HG03460 (cell line): ENCODE measurements at regions not wholly inside any gene's neighbourhood (a gene's known extent, or its start where the extent isn't known, plus 50 kb on each side); places are given as distances from the start of the nearest gene placed in this dataset.
"Not testable (repeated sequence)": the region's sequence is repeated elsewhere in the genome, so short reads cannot be mapped to it uniquely, and the experiment has no call there.

Experiments used
- ATAC-seq: cut with Tn5 transposase; IDR thresholded peaks from one replicate; pipeline ENCODE4 v1.9.1; 2021; ENCODE audit not compliant: unreplicated experiment

DNA sequence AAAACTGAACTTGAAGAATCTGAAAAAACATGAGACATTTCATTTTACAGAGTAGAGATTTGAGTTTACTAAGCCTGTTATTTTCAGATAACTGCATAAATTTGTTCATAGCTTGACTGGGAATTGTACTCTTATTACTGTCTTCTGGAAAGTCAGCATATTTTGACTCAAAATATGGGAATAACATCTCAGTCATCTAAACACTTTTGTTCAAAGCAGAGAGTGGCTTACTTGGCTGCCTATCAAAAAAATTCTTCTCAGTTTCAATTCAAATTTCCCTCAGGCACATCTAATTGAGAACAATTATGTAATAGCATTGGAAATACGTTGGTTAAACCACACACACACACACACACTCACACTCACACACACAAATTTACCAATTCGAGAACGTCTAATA is 384.6 kb downstream of the ARL4A start:
- ATAC-seq = no peak

DNA sequence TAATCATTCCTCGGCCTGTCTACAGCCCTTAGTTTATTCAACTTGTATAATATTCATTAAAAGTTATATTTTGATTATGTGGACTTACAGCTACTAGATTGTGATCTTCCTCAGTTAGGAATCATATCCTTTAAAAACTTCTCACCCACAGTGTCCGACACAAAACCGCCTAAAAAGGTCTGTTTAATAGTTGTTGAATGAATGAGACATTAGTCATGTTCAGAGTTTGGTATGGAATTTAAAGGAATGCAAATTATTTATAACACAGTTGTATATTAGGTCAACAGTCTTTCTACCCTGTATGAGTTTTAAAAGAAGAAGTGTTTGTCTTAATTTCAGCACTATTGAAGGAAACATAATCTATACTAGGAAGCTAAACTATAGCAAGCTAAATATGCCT is 390.0 kb downstream of the ARL4A start:
- no peak for ATAC-seq

DNA sequence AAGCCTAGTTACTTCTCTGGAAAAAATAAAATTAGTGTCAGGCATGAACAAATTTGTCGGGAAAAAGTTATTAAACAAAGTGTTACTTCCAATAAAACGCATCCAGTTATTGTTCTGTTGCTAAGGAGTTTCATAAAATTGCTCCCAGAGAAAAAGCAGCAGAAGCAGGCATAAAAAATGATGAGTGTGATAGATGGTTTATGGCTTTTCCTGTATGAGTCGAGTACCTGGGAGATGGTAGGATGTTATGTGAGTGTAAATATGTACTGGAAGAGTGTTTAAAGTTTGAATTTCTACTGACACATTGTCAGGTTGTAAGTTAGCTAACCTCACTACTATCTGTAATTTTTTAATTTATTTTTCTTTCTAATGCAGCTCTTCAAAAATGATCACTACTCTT is 390.7 kb downstream of the ARL4A start:
- no peak for ATAC-seq

DNA sequence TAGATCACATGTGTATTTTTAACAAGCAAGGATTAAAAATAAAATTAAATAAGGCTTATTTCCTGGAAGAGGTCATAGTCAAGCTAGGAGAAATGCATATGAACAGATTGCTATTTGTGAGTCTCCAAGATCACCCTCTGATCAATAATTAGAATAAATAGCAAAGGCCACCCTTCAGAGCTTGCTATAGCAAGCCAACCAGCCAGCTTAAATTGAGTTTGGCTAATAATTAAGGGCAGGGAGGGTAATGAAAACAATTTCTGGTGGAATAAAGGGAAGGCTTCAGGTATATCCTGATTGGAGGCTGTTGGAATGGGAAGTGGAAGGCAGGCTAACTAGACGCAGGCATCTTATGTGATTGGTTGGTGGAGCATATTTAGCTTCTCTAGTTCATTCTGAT is 403.5 kb downstream of the ARL4A start:
- no peak for ATAC-seq

DNA sequence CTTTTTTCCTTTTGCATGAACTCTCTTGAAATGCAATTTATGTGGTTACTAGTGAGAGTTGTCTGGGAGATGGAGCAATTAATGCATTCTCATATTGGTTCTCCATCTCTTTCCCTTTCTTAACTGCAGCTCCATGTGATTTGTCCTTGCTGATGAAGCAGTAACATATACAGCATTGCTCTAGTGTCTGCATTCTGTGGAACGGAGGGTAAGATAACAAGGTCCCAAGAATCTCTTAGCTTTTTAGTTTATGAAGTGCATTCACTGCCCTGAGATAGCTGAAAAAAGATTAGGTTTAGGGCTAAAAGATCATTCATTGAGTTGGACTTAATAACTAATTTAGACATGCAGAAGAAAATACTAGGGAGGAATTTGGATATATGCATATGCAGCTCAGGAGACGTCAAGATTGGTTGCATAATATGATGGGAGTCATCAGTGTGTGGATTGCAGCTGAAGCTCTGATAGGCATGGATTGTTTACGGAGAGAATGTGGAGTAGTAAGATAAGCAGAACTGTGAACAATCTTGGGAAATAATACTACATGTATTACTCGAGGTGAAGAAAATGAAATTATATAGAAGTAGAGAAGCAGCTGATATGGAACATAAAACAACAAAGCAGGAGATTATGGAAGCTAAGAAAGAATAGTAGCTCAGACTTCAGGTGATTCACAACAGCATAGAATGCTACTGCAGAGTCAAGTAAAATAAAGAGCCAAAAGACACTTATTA is 404.7 kb downstream of the ARL4A start:
- ATAC-seq = no peak

DNA sequence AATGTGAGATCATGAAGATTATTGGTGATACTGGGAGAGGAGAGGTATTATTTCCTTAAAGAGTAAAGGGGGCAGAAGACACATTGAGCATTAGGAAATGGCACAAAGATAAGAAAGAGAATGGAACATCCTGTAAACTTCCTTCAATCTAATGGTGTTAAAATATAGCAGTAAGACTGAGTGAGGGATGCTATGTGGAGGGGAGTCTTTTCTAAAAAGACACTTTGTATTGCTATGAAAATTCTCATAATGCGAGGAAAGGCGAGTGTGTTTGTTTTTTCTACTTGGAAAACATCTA is 405.2 kb downstream of the ARL4A start:
- no peak for ATAC-seq

DNA sequence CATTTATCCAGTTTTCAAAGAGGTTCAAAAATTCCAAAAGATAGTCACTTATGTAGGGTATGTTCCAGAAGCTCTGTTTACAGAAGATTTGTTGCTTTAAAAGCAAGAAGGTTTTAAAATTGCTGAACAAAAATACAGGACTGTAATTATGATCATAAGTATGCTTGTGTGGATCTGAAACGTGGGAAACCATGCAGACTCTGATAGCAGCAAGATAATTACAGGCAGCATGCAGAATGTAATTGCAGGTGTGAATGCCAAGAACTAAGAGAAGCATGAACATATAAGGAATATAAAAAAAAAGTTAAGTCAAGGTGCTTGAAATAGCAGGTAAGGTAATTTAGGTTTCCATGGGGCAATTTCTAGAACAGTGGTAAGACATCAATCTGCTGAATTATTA is 405.7 kb downstream of the ARL4A start:
- no peak for ATAC-seq

DNA sequence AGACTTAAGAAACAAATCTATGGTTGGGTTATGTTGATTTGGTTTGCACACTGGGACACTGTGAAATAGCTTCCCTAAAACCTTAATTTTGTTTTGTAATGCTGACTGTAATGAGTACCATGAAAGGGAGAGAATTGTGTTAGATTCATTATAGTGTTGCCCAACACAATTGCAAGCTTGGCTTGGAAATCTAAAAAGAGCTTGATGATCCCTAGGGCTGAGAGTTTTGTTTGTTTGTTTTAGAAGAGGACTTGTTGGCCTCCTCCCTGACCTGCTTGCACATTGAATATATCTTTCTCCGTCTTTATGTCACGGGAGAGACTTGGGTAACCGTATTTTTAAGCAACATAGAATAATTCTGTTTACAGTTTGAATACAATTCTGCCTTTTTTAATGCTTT is 410.1 kb downstream of the ARL4A start:
- no peak for ATAC-seq

DNA sequence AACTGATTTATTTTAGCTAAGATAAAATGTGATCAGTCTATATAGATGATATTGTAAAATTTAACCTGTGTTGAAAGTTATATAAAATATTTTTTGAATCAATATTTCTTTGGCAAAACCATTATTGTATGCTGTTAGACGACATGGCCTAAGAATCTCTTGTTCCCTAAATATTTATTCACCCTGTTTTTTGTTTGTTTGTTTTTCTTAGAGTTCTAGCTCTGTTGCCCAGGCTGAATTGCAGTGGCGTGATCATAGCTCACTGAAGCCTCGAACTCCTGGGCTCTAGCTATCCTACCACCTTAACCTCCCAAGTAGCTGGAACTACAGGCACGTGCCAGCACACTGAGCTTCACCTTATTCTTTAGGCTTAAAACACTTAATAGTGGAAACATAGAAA is 410.7 kb downstream of the ARL4A start:
- no peak for ATAC-seq

DNA sequence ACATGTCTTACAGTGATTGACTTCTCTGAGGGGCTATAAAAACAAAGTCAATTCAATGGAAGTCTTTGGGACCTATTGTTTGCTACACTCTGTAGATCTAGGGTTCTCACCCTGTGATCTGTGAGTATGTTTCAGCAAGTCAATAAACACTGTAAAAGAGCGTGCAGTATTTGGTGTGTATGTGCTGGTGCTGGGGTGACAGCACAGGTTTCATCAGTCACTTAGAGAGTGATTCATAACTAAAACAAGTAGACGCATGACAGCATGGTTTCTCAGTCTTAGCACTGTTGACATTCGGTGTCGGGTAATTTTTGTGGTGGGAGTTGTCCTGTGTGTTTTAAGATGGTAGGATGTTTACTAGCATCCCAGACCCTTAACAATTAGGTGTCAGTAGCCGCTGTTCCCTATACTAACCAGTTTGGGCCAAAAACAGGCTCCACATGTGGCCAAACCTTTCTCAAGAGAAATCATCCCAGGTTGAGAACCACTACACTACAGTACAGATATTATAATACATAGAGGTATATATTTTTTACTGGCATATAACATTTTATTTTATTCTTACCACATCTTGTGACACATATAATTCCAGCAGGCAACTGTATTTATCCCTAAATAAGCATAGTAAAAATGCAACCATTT is 411.8 kb downstream of the ARL4A start:
- no peak for ATAC-seq

DNA sequence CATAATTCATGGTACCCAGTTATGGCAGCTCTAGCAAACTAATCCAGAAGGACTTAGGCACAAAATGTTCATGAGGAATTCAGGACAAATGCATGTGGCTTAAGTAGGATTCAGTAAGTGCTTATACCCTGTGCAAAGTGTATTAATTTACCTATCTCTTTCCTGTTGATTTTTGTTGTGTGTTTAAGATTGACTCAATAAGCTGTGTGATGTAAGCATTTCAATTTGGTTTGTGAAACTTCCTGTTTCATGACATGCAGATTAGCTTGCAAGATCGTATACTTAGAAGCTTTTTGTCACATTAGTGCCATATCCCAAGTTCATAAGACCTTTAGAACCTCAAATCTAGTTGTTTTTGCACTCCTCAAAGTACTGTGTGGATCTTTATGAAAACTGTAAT is 416.7 kb downstream of the ARL4A start:
- no peak for ATAC-seq

DNA sequence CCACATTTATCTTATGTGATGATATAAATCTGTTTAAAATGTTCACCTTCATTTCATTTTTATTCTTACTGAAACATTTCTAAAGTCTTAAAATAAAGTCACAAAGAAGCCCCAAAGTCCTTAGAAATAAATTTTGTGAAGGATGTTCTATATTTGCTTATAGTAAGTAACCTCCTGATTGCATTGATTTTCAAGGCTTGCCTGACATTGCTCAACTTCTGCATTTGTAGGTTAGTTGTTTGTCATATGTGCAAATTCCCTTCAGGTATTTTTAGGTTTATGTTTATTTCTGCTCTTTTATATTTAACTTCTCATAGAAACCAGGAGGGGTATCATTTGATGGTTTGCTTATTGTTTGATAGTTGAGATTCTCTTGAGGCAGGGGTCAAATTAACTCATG is 417.8 kb downstream of the ARL4A start:
- no peak for ATAC-seq

DNA sequence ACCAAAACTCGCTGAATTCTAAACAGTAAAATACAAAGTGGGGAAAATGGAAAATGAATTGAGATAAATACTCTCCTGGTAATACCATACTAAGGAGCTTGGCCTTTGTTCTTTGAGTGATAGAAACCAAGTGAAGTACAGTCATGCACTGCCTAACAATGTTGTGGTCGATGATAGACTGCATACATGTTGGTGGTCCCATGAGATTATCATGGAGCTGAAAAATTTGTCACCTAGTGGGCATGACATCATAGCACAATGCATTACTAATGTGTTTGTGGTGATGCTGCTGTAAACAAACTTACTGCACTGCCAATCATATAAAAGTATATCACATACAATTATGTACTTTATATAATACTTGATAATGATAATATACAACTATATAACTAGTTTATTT is 419.1 kb downstream of the ARL4A start:
- no peak for ATAC-seq

DNA sequence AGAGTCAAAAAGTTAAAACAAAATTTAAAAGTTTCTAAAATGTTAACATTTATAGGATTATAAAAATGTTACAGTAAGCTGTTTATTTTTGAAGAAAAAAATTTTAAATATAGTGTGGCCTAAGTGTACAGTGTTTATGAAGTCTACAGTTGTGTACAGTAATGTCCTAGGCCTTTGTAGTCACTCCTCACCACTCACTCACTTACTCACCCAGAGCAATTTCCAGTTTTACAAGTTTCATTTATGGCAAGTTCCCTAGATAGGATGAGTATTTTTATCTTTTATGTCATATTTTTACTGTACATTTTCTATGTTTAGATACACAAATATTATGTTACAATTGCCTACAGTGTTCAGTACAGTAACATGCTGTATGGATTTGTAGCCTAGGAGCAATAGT is 419.9 kb downstream of the ARL4A start:
- ATAC-seq = no peak

DNA sequence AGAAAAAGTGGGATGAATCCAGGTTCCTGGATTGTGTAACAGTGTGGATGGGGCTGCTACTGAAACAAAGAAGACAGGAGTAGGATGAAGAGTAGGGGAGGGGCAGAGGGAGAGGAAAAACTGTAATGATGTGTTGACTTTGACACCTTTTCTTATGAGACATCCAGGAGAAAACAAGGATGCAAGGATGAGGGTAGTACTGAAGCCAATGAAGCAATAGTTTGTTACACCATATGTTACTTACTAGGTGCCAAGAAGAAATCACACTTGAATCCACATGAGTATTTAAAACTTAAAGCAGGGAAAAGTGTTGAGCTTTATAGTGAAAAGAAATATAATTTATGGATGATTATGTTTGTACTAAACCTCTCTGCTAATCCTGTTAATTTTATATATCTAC is 420.6 kb downstream of the ARL4A start:
- ATAC-seq = no peak

DNA sequence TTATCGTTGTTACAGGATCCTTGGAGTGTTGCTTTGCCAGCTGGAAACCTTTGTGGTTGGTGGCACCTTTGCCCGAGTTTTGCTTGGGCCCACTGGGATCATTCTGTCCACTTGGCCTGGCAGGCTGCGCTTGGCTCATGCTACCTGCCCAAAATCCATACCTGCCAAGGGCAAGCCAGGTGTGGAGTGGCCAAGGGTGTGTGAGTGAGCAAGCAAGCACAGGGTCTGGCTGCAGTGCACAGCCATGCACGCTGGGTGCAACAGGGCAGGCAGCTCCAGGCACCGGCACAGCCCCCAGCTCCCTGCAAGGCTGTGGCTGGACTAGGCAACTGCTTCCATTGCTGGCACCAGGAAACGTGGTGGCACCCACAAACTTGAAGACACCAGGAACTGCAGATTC is 421.8 kb downstream of the ARL4A start:
- ATAC-seq = no peak

DNA sequence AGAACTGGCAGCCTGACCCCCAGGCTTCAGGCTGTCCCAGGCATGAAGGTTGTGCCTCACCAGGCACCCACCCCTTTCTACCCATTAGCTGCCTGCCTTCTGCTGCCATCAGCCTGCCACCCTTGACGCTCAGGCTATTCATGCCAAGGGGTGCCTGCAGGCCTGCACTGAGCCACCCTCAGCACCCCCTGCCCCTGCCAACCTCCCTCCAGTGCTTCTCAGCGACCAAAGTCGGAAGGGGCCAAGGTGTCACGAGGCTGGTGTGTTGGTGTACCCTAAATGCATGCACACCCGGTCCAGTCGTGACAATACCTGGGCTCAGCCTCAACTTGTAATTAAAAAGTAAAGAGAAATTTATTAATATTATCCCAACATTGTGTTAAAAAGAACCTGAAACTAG is 422.7 kb downstream of the ARL4A start:
- no peak for ATAC-seq

DNA sequence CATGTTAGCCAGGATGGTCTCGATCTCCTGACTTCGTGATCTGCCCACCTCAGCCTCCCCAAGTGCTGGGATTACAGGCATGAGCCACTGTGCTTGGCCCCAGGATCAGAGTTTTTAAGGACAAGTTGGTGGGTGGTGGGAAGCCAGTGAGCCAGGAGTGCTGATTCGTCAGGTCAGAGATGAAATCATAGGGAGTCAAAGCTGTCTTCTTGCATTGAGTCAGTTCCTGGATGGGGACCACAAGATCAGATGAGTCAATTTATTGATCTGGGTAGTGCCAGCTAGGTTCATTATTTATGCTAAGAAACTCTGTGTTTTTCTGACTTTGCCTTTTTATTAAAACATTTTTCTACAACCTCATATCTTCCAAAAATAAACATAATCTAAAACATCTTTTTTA is 423.8 kb downstream of the ARL4A start:
- no peak for ATAC-seq

DNA sequence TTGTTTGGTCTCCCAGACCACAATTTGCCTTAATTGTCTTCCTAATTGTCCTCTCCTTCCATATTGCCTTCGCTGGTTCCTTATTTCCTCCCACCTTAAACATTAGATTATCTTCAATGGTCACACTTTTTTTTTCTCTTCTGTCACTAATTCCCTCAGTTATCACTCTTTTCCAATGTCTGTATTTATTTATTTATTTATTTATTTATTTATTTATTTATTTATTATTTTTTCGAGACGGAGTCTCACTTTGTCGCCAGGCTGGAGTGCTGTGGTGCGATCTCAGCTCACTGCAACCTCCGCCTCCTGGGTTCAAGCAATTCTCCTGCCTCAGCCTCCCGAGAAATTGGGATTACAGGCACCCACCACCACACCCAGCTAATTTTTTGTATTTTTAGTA is 426.8 kb downstream of the ARL4A start:
- ATAC-seq = not testable (repeated sequence)

DNA sequence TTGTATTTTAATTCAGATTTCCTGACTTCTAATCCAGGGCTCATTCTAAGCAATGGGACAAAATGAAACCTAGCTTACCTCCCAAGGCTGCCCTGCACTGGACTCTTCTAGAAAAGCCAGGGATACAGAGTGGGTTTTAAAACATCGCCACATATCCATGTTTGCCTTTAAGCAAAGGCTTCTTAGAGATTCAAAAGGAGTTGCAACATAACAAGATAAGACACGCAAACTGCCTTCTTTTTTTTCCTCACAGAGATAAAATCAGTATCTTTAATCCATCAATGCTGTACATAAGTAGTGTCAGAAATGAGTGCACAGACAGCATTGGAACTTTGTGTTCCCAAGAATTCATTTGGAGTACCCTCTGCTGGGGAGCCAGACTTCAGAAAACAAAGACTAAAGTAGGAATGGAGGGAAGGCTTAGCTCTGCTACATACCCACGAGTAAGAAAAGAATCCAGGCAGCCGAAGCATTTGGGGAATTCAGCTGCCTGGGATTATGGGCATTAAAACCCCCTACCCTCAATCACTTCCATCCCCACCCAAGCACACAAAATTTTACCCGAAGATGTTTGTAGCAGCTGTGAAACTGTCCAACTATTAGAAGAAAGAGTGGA is 427.8 kb downstream of the ARL4A start:
- no peak for ATAC-seq

DNA sequence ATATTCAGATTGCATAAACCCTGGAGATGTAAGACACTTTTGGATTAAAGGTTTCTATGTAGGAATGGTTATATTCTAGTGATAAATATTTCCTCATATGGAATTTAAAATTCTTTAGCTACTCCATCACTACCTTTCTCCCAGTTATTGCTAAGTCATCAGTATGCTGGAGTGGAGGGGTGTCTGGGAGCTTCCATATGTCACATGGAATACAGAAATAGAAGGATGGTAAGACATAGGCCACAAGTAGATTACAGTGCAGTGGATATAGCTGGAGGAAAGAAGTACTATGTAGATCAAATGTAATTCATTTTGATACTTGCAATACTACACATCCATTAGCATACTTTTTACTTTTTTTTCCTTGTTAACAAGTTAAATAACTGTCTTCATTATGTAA is 428.4 kb downstream of the ARL4A start:
- ATAC-seq = no peak

DNA sequence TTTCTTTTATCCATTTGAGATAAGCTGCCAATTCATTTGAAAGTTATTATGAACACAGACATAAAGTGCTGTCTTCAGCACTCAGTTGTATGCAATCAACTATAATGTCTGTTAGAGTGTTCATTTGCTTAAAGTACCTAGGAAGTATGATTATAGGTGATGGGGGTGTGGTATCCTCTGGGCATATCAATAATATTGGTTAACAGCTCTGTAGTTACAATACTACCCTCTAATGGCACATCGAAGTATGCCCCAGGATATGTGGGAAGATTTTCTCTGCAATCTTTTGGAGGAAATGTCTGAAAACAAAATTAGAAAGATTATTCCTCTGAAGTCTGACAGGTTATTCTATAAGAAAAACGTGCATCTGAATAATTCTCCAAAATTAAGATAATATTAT is 429.7 kb downstream of the ARL4A start:
- ATAC-seq = no peak

DNA sequence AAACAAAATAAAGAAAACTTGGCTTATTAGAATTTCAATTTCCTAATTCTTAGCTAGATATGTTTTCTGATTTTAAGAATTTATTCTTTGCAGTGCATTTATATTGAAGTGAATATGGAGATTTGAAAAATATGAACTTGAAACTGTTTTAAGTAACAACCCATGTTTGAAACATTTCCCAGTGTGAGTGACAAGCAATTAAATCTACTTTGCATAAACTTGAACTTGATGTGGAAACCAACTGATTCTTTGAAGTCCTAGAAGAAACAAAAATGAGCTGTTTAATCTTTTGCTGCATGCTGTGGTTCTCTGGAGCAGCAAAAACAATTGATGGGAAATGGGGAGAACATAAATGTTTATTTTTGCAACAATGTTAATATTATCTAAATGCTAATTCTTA is 430.2 kb downstream of the ARL4A start:
- no peak for ATAC-seq
